Bronchial epithelial cell (primary cell): ENCODE measurements at regions not wholly inside any gene's neighbourhood (a gene's known extent, or its start where the extent isn't known, plus 50 kb on each side); places are given as distances from the start of the nearest gene placed in this dataset.

Experiments used
- DNase-seq: peaks from one replicate; pipeline ENCODE4 v3.0.0-alpha.2; 2010; ENCODE audit warnings: low read depth
- FAIRE-seq: peaks from 2 replicates; lab custom pipeline; 2011; peaks lifted over from hg19 to GRCh38; lab: Jason Lieb, UNC
- H3K27me3 ChIP-seq: 2 replicates; pipeline ENCODE4 v1.5.1; 2011; ENCODE audit warnings: low read length; ENCODE audit not compliant: control insufficient read depth, insufficient read depth
- H3K36me3 ChIP-seq: 2 replicates; pipeline ENCODE4 v1.5.1; 2011; ENCODE audit warnings: low read length; ENCODE audit not compliant: control insufficient read depth, insufficient read depth
- H3K4me3 ChIP-seq: 2 replicates; pipeline ENCODE4 v1.5.1; 2011; ENCODE audit warnings: mild to moderate bottlenecking, low read depth, low read length, control low read depth
- CTCF ChIP-seq: IDR thresholded peaks from 2 replicates; pipeline ENCODE4 v1.5.1; 2011; ENCODE audit warnings: mild to moderate bottlenecking, moderate library complexity, low read length, control low read depth, inconsistent platforms; ENCODE audit not compliant: insufficient read depth, severe bottlenecking

- FAIRE-seq, result no peak
- Histone ChIP-seq H3K4me3 (no peak overlapping the region), H3K36me3 (no peaks in the 10 kb centered on the region), H3K27me3 (no peaks in the 10 kb centered on the region)
- TF ChIP-seq CTCF, result no peak
- DNase-seq, result no peak
These were observed 150.2 kb upstream of the C14orf180 start for GRCh38 chr14:104429291-104429861.

- H3K4me3 ChIP-seq, result no peak overlapping the region
- DNase-seq (no peak), FAIRE-seq (no peak)
- no peaks in the 10 kb centered on the region for H3K27me3 ChIP-seq
- TF ChIP-seq CTCF, result no peak
- H3K36me3 ChIP-seq, result no peaks in the 10 kb centered on the region
These were observed 148.1 kb upstream of the C14orf180 start for GRCh38 chr14:104431351-104431928.

GRCh38 chr14:104431929-104432541 lies 147.5 kb upstream of the C14orf180 start:
- Histone ChIP-seq H3K27me3 (no peaks in the 10 kb centered on the region), H3K36me3 (no peaks in the 10 kb centered on the region), H3K4me3 (no peak overlapping the region)
- no peak for DNase-seq
- no peak for TF ChIP-seq CTCF
- FAIRE-seq, result no peak

GRCh38 chr14:104432611-104433231 lies 146.8 kb upstream of the C14orf180 start:
- no peaks in the 10 kb centered on the region for H3K36me3 ChIP-seq
- no peak overlapping the region for H3K4me3 ChIP-seq
- DNase-seq, result no peak
- no peaks in the 10 kb centered on the region for H3K27me3 ChIP-seq
- no peak for FAIRE-seq
- TF ChIP-seq CTCF, result no peak

GRCh38 chr14:104433401-104434213 lies 146.0 kb upstream of the C14orf180 start:
- TF ChIP-seq CTCF, result no peak
- Histone ChIP-seq H3K36me3 (no peaks in the 10 kb centered on the region), H3K4me3 (no peak overlapping the region), H3K27me3 (no peaks in the 10 kb centered on the region)
- DNase-seq, result no peak
- no peak for FAIRE-seq
